CD4-positive, alpha-beta T cell treated with Interleukin-2 at 100 ng/mL for 4 hours (primary cell): ENCODE measurements at regions not wholly inside any gene's neighbourhood (a gene's known extent, or its start where the extent isn't known, plus 50 kb on each side); places are given as distances from the start of the nearest gene placed in this dataset.
"Not testable (repeated sequence)": the region's sequence is repeated elsewhere in the genome, so short reads cannot be mapped to it uniquely, and the experiment has no call there.

Experiments used
- DNase-seq: peaks from one replicate; pipeline ENCODE4 v3.0.0-alpha.2; 2020; ENCODE audit warnings: low spot score

DNA sequence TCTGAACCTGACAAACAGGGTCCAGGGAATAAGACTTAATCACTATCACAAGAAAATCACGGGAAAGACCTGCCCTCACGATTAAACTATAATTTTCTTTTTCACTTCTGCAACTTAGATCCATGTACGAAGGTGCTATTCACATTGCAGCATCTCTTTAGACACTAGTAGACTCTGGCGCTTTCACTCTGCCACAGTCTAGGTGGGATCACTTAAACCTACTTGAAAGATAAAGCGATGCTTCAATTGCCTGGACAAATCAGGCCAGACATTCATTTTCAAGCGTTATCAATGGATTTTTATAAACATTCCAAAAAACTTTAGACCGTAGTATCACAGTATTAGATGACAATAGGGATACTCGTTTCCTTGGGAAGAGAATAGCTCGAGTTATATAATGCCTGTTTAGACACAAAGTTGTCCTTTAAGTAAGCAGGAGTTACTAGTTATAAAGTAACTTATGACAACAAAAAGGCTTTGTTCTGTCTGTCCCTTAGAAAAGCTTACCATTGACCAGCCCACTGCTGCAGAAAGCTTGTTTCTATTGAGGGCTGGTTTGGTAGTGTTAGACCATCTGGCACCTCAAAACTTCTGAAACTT, 367.3 kb downstream of the UTRN start:
- no peak for DNase-seq

GRCh38 chr6:144653885-144654505, 368.9 kb downstream of the UTRN start:
- peak; percentile 29 for DNase-seq

DNA sequence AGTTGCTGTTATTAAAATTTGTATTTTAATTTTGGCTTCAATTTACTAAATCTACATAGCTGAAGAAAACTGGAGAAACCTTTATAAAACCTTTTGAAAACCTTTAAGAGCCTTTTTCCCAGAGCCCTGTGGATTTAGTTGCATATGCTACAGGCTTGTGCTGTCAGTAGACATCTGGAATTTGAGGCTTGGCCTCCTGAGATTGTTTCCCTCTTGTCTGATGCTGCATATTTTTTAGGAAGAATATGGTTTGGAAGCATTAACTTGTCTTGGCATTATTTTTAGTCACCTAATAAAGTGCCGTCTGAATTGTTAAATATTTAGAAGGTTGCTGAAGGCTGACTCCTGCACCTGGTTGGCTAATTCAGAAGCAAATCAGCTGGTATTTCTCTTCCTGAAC, 369.4 kb downstream of the UTRN start:
- DNase-seq, result no peak

DNA sequence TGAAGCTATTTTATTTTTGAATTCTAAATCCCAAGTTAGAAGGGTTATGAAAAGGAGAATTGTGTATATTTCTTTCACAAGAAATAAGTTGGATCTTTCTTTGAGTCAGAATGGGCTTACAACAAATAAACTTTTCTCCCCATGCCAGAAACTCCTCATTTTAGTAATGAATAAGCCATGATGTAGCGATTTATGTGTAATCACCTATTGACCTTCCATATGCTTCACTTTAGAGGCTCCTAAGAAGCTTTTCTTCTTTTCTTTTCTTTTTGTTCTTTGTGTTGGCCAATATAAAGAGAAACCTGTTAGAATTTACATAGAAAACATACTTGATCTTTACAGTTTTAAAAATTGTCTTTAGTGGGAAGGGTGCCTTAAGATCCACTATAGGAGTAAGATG, 370.2 kb downstream of the UTRN start:
- DNase-seq, result no peak

GRCh38 chr6:144657691-144658090, 372.6 kb downstream of the UTRN start:
- no peak for DNase-seq

- DNase-seq, result no peak
Measured at GRCh38 chr6:144659202-144660182, 374.4 kb downstream of the UTRN start.

- no peak for DNase-seq
Measured at GRCh38 chr6:144660561-144661115, 375.5 kb downstream of the UTRN start.

DNA sequence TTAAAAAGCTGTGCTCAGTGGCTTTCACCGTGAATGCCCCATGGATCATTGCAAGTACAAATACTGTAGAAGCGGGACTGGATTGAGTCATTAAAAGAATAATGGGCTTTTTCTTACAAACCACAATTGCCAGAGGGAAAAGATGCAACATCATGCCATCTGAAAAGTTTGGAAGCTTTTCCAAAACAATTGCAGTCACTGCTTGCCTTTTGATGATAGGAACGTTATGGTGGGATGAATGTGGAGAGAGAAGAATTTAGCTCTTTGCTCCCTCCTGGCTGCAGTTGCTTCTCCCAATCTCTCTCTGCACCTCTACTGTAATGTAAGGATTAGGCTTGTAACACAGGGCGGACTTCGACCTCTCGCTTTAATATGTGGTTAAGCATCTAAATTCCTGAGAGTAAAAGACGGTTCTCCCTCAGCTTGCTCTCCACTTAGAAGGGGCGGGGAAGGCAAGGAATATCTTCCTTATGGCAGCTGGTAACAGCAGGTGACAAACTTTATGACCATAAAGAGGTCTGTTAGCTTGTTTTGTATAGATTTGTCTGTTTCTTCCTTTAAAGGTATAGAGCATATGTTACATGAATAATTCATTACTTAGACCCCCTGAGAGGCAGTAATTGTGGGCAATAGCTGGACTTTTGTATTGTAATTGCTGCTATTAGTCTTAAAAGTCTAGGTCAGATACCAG, 376.1 kb downstream of the UTRN start:
- DNase-seq, result no peak

GRCh38 chr6:144662812-144663365, 377.8 kb downstream of the UTRN start:
- DNase-seq, result no peak

DNA sequence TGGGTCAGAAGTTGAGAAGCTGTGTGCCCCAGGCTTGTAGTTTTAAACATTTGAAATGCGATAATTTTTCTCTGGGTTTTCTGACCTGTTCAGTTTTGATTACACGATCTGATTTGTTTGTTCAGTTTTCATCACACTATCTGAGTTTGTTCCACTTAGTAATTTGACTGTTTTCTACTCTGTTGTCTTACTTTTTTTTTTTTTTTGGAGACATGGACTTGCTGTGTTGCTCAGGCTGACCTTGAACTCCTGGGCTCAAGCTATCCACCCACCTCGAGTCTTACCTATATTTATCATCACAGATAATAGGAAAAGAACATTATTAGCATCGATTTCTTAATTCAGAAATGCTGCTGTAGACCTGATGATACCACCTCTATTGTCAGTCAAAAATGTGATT, 379.1 kb downstream of the UTRN start:
- DNase-seq, result no peak

DNA sequence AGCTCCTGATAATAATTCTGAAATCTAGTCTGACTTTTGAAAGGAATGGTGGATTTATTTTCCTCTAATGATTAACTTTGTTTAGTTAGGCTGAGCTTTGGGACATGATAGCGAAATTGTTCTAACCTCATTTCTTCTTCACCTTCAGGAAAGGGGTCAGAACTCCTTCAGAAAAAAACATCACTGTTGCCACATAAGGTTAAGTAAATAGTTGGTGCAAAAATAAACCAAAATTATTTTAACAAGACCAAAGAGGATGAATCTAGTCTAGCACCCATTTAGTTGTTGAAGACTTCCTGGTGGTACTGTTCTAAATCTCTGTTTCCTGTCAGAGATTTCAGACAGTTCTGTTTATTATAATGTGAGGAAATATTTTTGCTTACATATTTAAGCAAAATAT, 379.8 kb downstream of the UTRN start:
- DNase-seq, result no peak

DNA sequence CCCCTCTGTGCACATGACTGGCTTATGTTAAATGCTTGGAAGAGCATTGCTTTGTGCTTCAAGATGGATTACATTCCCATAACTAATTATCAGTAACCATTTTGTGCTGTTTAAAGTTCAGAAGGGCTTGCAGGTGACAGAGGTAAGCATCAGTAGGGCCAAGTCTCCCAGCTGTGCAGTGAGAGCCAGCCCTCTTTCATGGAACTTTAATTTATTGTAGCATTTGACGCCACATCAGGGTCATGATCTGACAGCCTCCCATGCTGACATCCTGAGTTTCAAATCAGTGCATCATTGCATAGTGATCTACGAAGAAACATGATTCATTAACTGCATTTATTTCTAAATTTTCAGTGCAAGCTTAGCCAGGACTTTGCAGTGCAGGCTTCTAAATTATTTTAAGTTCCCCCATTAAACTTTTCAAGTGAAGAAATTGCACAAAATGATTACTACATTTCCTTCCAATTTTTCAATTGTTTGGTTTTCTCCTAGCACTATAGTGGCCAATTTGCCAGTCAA, 380.9 kb downstream of the UTRN start:
- DNase-seq, result no peak

GRCh38 chr6:144666781-144667180, 381.6 kb downstream of the UTRN start:
- no peak for DNase-seq

DNA sequence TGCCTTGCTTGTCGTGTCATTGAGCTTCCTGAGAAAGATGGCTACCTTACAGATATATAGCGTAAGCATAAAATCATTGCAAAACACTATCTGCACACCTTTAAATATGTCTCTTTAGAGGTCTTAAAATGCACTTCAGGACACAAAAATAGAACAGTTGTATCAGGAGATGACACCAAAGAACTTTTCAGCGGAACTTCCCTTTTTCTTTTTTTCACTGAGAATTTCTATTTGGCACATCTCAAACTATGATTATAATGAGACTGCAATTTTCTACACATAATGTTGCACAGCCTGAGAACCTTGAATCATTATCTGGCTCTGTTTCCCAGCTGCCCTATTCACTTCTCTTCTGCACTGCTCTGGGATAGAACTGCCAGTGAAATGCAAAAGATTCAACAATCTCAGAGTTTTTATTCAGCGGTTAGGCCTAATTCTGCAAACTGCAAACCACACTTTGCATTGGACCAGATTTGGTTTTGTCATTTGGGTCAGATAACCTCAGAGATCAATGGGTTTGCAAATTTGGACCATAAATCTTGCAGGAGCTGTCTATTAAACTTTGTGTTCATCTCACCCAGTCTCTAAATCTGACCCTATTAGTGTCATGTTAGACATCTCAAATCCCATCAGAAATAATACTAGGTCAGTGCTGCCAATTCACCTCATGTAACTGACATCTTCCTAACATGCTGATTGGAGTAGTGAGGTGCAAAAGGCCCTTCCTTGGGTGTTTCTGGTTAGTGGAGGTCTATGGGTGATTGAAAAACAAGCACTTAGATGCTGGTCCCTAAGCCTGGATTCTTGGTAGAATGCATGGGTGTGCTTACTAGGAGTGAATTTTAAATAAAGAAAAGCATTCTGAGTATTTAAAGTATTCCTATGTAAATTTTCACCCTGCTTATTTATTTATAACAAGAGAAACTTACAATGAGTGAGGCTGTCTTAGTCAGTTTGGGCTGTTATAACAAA, 382.7 kb downstream of the UTRN start:
- no peak for DNase-seq

- not testable (repeated sequence) for DNase-seq
Measured at GRCh38 chr6:144670259-144670658, 385.1 kb downstream of the UTRN start.

DNA sequence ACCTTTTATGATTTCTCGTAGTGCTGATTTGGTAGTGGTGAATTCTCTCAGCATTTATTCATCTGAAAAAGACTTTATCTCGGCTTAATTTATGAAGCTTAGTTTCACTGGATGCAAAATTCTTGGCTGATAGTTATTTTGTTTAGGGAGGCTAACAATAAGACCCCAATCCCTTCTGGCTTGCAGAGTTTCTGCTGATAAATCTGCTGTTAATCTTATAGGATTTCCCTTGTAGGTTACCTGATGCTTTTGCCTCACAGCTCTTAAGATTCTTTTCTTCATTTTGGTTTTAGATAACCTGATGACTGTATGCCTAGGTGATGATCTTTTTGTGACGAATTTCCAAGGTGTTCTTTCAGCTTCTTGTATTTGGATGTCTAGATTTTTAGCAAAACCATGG, 388.7 kb downstream of the UTRN start:
- DNase-seq, result no peak

DNA sequence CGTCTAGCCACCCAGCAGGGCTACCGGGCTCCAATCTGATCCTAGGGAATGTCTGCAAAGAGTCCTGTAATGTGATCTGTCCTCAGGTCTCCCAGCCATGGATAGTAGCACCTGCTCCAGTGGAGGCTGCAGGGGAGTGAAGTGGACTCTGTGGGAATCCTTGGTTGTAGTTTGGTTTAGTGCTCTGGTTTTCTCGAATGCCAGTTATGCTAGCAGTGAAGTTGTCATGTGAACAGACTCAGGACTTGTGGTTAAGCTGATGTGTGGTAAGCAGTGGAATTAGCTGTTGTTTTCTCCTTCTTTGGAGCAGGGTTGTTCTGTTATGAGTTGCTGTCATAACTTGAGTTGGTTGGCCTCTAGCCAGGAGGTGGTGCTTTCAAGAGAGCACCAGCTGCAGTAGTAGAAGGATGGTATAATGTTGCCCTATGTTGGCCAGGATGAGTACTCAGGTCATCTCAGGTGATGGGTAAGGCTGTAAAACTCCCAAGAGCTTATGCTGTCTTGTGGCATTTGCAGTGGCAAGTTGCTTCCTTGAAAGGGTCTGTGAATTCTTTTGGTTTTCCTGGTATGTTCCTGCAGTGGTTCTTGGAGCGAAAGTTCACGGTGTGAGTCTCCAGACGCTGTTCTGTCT, 390.2 kb downstream of the UTRN start:
- peak; percentile 24 for DNase-seq

DNA sequence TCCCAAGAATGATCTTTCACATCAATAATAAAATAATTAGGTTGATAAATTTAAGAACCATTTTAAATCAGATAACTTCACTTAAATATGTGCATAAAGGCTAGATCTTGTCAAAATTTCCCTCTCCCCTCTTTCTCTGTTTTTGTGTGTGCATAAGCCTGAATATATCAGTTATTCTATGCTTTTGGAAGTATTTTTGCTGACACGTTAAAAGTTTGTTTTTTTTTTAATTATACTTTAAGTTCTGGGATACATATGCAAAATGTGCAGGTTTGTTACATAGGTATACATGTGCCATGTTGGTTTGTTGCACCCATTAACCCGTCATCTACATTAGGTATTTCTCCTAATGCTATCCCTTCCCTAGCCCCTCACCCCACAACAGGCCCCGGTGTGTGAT, 391.2 kb downstream of the UTRN start:
- DNase-seq, result not testable (repeated sequence)

DNA sequence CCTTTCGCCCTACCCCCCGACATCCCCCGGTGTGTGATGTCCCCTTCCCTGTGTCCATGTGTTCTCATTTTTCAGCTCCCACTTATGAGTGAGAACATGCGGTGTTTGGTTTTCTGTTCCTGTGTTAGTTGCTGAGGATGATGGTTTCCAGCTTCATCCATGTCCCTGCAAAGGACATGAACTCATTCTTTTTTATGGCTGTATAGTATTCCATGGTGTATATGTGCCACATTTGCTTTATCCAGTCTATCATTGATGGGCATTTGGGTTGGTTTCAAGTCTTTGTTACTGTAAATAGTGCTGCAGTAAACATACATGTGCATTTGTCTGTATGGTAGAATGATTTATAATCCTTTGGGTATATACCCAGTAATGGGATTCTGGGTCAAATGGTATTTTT, 392.1 kb downstream of the UTRN start:
- DNase-seq, result not testable (repeated sequence)

GRCh38 chr6:144678844-144679243, 393.7 kb downstream of the UTRN start:
- DNase-seq, result no peak
